WTC11 (cell line): ENCODE measurements at regions not wholly inside any gene's neighbourhood (a gene's known extent, or its start where the extent isn't known, plus 50 kb on each side); places are given as distances from the start of the nearest gene placed in this dataset.

Experiments
- CBFB ChIP-seq: sonication (generic); formaldehyde crosslinking; IDR thresholded peaks from 2 replicates; pipeline ENCODE4 v1.8.1; 2022; ENCODE audit warnings: mild to moderate bottlenecking, low read depth, missing genetic modification reagents
- CTCF ChIP-seq: fragments of 200-600 bp; IDR thresholded peaks from 2 replicates; pipeline ENCODE4 v1.8.0; 2022; ENCODE audit warnings: antibody characterized with exemption
- GRHL2 ChIP-seq: fragments of 250-450 bp; sonication (Bioruptor Pico); IDR thresholded peaks from 2 replicates; pipeline ENCODE4 v1.8.0; 2022; ENCODE audit warnings: mild to moderate bottlenecking, moderate library complexity; ENCODE audit not compliant: insufficient replicate concordance, severe bottlenecking
- KAT7 ChIP-seq: sonication (generic); formaldehyde crosslinking; IDR thresholded peaks from 2 replicates; pipeline ENCODE4 v1.8.1; 2023; ENCODE audit warnings: missing genetic modification reagents, mild to moderate bottlenecking, borderline replicate concordance
- NFYB ChIP-seq: sonication (generic); formaldehyde crosslinking; conservative IDR thresholded peaks from 2 replicates; pipeline ENCODE4 v1.8.0; 2022; ENCODE audit warnings: low read depth, missing genetic modification reagents
- RORB ChIP-seq: fragments of 250-450 bp; sonication (Bioruptor Pico); IDR thresholded peaks from 2 replicates; pipeline ENCODE4 v1.9.0; 2021; ENCODE audit warnings: mild to moderate bottlenecking
- TEAD4 ChIP-seq: sonication (generic); formaldehyde crosslinking; IDR thresholded peaks from 2 replicates; pipeline ENCODE4 v1.8.0; 2022; ENCODE audit warnings: mild to moderate bottlenecking, missing genetic modification reagents
- ZMAT4 ChIP-seq: fragments of 250-450 bp; sonication (Bioruptor Pico); IDR thresholded peaks from 2 replicates; pipeline ENCODE4 v1.9.0; 2021; ENCODE audit warnings: mild to moderate bottlenecking
- ZNF232 ChIP-seq: sonication (generic); formaldehyde crosslinking; IDR thresholded peaks from 2 replicates; pipeline ENCODE4 v1.8.0; 2022; ENCODE audit warnings: mild to moderate bottlenecking, missing genetic modification reagents
- ZNF512 ChIP-seq: sonication (generic); formaldehyde crosslinking; IDR thresholded peaks from 2 replicates; pipeline ENCODE4 v1.8.1; 2022; ENCODE audit warnings: missing genetic modification reagents, borderline replicate concordance

GRCh38 chr3:31357451-31357850 is 175.3 kb upstream of the STT3B start:
- TF ChIP-seq ZNF512 (CRISPR knock-in tag) = no peak
- TF ChIP-seq RORB (CRISPR knock-in tag) = no peak
- TF ChIP-seq CTCF = no peak
- TF ChIP-seq TEAD4 = no peak
- no peak for TF ChIP-seq NFYB (CRISPR knock-in tag)
- no peak for TF ChIP-seq ZMAT4 (CRISPR knock-in tag)
- TF ChIP-seq GRHL2 (CRISPR knock-in tag) = no peak
- no peak for TF ChIP-seq KAT7 (CRISPR knock-in tag)
- TF ChIP-seq ZNF232 = no peak
- no peak for TF ChIP-seq CBFB (CRISPR knock-in tag)
